GM23338 (cell line): ENCODE measurements at regions not wholly inside any gene's neighbourhood (a gene's known extent, or its start where the extent isn't known, plus 50 kb on each side); places are given as distances from the start of the nearest gene placed in this dataset.

Experiments used
- ATAC-seq: fragments of 200-7000 bp; cut with Tn5 transposase; 3 replicates; pipeline ENCODE4 v1.9.1; 2020
- DNase-seq: peaks from one replicate; pipeline ENCODE4 v3.0.0-alpha.2; 2015; ENCODE audit warnings: low spot score
- H2AFZ ChIP-seq: fragments of 200-600 bp; sonication (generic); 2 replicates; pipeline ENCODE4 v1.8.0; 2016; ENCODE audit warnings: antibody characterized with exemption, mild to moderate bottlenecking, moderate library complexity
- H3F3A ChIP-seq: fragments of 200-600 bp; sonication (generic); replicated peaks from 2 replicates; pipeline ENCODE4 v1.8.0; 2017; ENCODE audit warnings: antibody characterized with exemption, mixed run types, low read depth
- H3K27ac ChIP-seq: fragments of 200-600 bp; sonication (generic); 2 replicates; pipeline ENCODE4 v1.6.1; 2016; ENCODE audit warnings: low read depth
- H3K27me3 ChIP-seq: fragments of 200-600 bp; sonication (generic); 2 replicates; pipeline ENCODE4 v1.8.0; 2016; ENCODE audit warnings: mild to moderate bottlenecking, mixed run types, moderate library complexity; ENCODE audit not compliant: insufficient read depth
- H3K36me3 ChIP-seq: fragments of 200-600 bp; sonication (generic); 2 replicates; pipeline ENCODE4 v1.8.0; 2016; ENCODE audit warnings: mild to moderate bottlenecking; ENCODE audit not compliant: insufficient read depth
- H3K4me1 ChIP-seq: fragments of 200-600 bp; sonication (generic); 2 replicates; pipeline ENCODE4 v1.8.0; 2016; ENCODE audit warnings: mild to moderate bottlenecking, moderate library complexity; ENCODE audit not compliant: insufficient read depth
- H3K4me2 ChIP-seq: fragments of 200-600 bp; sonication (generic); 2 replicates; pipeline ENCODE4 v1.7.1; 2017; ENCODE audit warnings: mixed run types
- H3K4me3 ChIP-seq: fragments of 200-600 bp; sonication (generic); 2 replicates; pipeline ENCODE4 v1.6.1; 2016; ENCODE audit warnings: mixed run types
- H3K79me2 ChIP-seq: fragments of 200-600 bp; sonication (generic); replicated peaks from 2 replicates; pipeline ENCODE4 v1.8.0; 2017; ENCODE audit warnings: mild to moderate bottlenecking; ENCODE audit not compliant: insufficient read depth
- H3K9me2 ChIP-seq: fragments of 200-600 bp; sonication (generic); 2 replicates; pipeline ENCODE4 v1.8.0; 2017; ENCODE audit not compliant: insufficient read depth
- H4K20me1 ChIP-seq: fragments of 200-600 bp; sonication (generic); replicated peaks from 2 replicates; pipeline ENCODE4 v1.8.0; 2017; ENCODE audit warnings: mild to moderate bottlenecking; ENCODE audit not compliant: insufficient read depth
- H3K27ac Mint-ChIP-seq: 2 replicates; pipeline ENCODE4 v1.8.0; 2020; ENCODE audit warnings: inconsistent platforms, mild to moderate bottlenecking, moderate library complexity, mixed read lengths
- H3K27me3 Mint-ChIP-seq: 3 replicates; pipeline ENCODE4 v1.8.0; 2022; ENCODE audit warnings: low read depth, mild to moderate bottlenecking, moderate library complexity, mixed read lengths, inconsistent platforms; ENCODE audit not compliant: insufficient read depth, poor library complexity
- H3K36me3 Mint-ChIP-seq: 3 replicates; pipeline ENCODE4 v1.8.0; 2021; ENCODE audit warnings: low read depth, mild to moderate bottlenecking, inconsistent platforms, moderate library complexity, mixed read lengths
- H3K4me1 Mint-ChIP-seq: 3 replicates; pipeline ENCODE4 v1.8.0; 2020; ENCODE audit warnings: mild to moderate bottlenecking, inconsistent platforms, mixed read lengths
- H3K4me3 Mint-ChIP-seq: 3 replicates; pipeline ENCODE4 v1.8.0; 2021; ENCODE audit warnings: moderate library complexity, mild to moderate bottlenecking, inconsistent platforms, mixed read lengths
- H3K9me3 Mint-ChIP-seq: 3 replicates; pipeline ENCODE4 v1.8.0; 2020; ENCODE audit warnings: moderate library complexity, mild to moderate bottlenecking, inconsistent platforms, mixed read lengths
- CREB1 ChIP-seq: fragments of 250-450 bp; sonication (Bioruptor Pico); IDR thresholded peaks from 2 replicates; pipeline ENCODE4 v1.5.0; 2020; ENCODE audit warnings: low read depth, mild to moderate bottlenecking, moderate library complexity
- CTCF ChIP-seq, 2 experiments: fragments of 200-600 bp in 1 of 2; sonication (generic) in 1 of 2; conservative IDR thresholded peaks; 2 replicates each; pipeline versions ENCODE4 v1.5.1 to v1.6.1; 2016 to 2017; ENCODE audit warnings: antibody characterized with exemption in 2 of 2, low read depth in 2 of 2, mild to moderate bottlenecking in 2 of 2, moderate library complexity in 1 of 2
- ETS1 ChIP-seq: IDR thresholded peaks from 2 replicates; pipeline ENCODE4 v1.6.1; 2016; ENCODE audit warnings: antibody characterized with exemption
- EZH2 ChIP-seq: fragments of 200-600 bp; sonication (generic); IDR thresholded peaks from one replicate; pipeline ENCODE4 v1.8.0; 2017; ENCODE audit warnings: antibody characterized with exemption, mild to moderate bottlenecking, low read depth; ENCODE audit not compliant: unreplicated experiment
- EZH2phosphoT487 ChIP-seq: fragments of 200-600 bp; sonication (generic); IDR thresholded peaks from one replicate; pipeline ENCODE4 v1.8.1; 2018; ENCODE audit warnings: antibody characterized with exemption; ENCODE audit not compliant: unreplicated experiment
- JUNB ChIP-seq: IDR thresholded peaks from one replicate; pipeline ENCODE4 v1.6.1; 2016; ENCODE audit warnings: antibody characterized with exemption; ENCODE audit not compliant: unreplicated experiment
- NANOG ChIP-seq: IDR thresholded peaks from 2 replicates; pipeline ENCODE4 v1.6.1; 2016; ENCODE audit warnings: antibody characterized with exemption, borderline replicate concordance
- POLR2AphosphoS5 ChIP-seq: IDR thresholded peaks from 2 replicates; pipeline ENCODE4 v1.6.1; 2016; ENCODE audit warnings: antibody characterized with exemption, low read depth
- REST ChIP-seq: IDR thresholded peaks from one replicate; pipeline ENCODE4 v1.6.1; 2018; ENCODE audit warnings: antibody characterized with exemption; ENCODE audit not compliant: unreplicated experiment
- STAT1 ChIP-seq: IDR thresholded peaks from one replicate; pipeline ENCODE4 v1.6.1; 2016; ENCODE audit warnings: antibody characterized with exemption; ENCODE audit not compliant: unreplicated experiment
- ZNF114 ChIP-seq: fragments of 250-450 bp; sonication (Bioruptor Pico); IDR thresholded peaks from 2 replicates; pipeline ENCODE4 v1.5.0; 2020; ENCODE audit warnings: mild to moderate bottlenecking, moderate library complexity
- ZNF331 ChIP-seq: fragments of 250-450 bp; sonication (Bioruptor Pico); IDR thresholded peaks from 2 replicates; pipeline ENCODE4 v1.5.0; 2020; ENCODE audit warnings: low read depth, mild to moderate bottlenecking, moderate library complexity
- ZNF462 ChIP-seq: fragments of 250-450 bp; sonication (Bioruptor Pico); IDR thresholded peaks from 2 replicates; pipeline ENCODE4 v1.5.0; 2020; ENCODE audit warnings: mild to moderate bottlenecking, moderate library complexity

GRCh38 chr22:27514601-27515523 is 286.7 kb downstream of the MN1 start:
- Histone ChIP-seq H3K79me2 (no peaks in the 10 kb centered on the region), H3K27ac (no peak overlapping the region), H3K27me3 (no peaks in the 10 kb centered on the region), H3F3A (no peaks in the 10 kb centered on the region), H3K9me2 (no peaks in the 10 kb centered on the region), H3K4me3 (no peak overlapping the region), H3K4me1 (no peaks in the 10 kb centered on the region), H3K4me2 (no peak overlapping the region), H4K20me1 (no peaks in the 10 kb centered on the region), H3K36me3 (no peaks in the 10 kb centered on the region), H2AFZ (peak overlapping the region; percentile 69; the same call in 1 of the 2 replicates)
- ATAC-seq (no peak), DNase-seq (no peak)
- Mint-ChIP-seq H3K27ac (no peak overlapping the region), H3K4me3 (no peak overlapping the region), H3K27me3 (peaks cover 5% of the 10 kb centered on the region), H3K9me3 (no peaks in the 10 kb centered on the region), H3K36me3 (no peaks in the 10 kb centered on the region), H3K4me1 (peaks cover 10% of the 10 kb centered on the region)
- TF ChIP-seq POLR2AphosphoS5 (no peak), JUNB (no peak), EZH2phosphoT487 (no peak), ETS1 (no peak), CREB1 (no peak), ZNF114 (no peak), NANOG (no peak), EZH2 (no peak), STAT1 (no peak), REST (no peak), ZNF331 (CRISPR knock-in tag) (no peak), CTCF (conservative IDR thresholded peaks at IDR 0.05; ENCODE audit: low read depth in 2 of 2) (no peak), ZNF462 (CRISPR knock-in tag) (no peak)
